Right cardiac atrium (tissue), 5 donors: ENCODE measurements at regions not wholly inside any gene's neighbourhood (a gene's known extent, or its start where the extent isn't known, plus 50 kb on each side); places are given as distances from the start of the nearest gene placed in this dataset.

Experiments used
- ATAC-seq, 2 donors: fragments of 200-7000 bp; cut with Tn5 transposase; one replicate each; pipeline versions ENCODE4 v1.8.0 to v1.9.1; 2020; ENCODE audit warnings: moderate library complexity in 2 of 2, mild to moderate bottlenecking in 1 of 2
- DNase-seq, 3 donors: peaks; one replicate each; pipeline ENCODE4 v3.0.0-alpha.2; 2020
- H3K27ac ChIP-seq: one replicate; pipeline ENCODE4 v1.5.1; 2013; ENCODE audit warnings: mild to moderate bottlenecking, low read length, control low read depth, moderate library complexity
- H3K27me3 ChIP-seq: one replicate; pipeline ENCODE4 v1.6.1; 2013; ENCODE audit not compliant: control insufficient read depth, insufficient read depth
- H3K4me1 ChIP-seq: one replicate; pipeline ENCODE4 v1.6.1; 2013; ENCODE audit warnings: low read length; ENCODE audit not compliant: control insufficient read depth, insufficient read depth
- H3K4me3 ChIP-seq: one replicate; pipeline ENCODE4 v1.5.1; 2013; ENCODE audit warnings: low read length, control low read depth
- H3K9me3 ChIP-seq: one replicate; pipeline ENCODE4 v1.6.1; 2013; ENCODE audit warnings: low read length; ENCODE audit not compliant: control insufficient read depth
- WGBS: extraction: QIAGEN DNeasy Blood & Tissue Kit; methylation state at CpG from one replicate; pipeline ENCODE4 v1.1.7; 2013; 5-methylcytosine and 5-hydroxymethylcytosine counted together
- intact Hi-C, 4 donors: fragments of 100-400 bp; cut with DNase I; formaldehyde crosslinking; loops; one replicate each; pipeline versions ENCODE4 v1.11.0 to v1.14.0; 2022 to 2023
- donor health status: healthy with polysubstance abuse.
- donor health status: DM: no; HTN: yes; CAD: no.
- donor health status: DM: no; HTN: no; CAD: no.
- donor health status: DM: no; HTN: yes; CAD: no; lungs with severe emphysema.
- donor health status: DM: yes; HTN: yes; CAD: no.

- Histone ChIP-seq H3K4me1 (no peaks in the 10 kb centered on the region), H3K27me3 (no peaks in the 10 kb centered on the region), H3K4me3 (no peak overlapping the region), H3K9me3 (no peaks in the 10 kb centered on the region), H3K27ac (no peak overlapping the region)
- intact Hi-C loops = no loop called here
- WGBS = 97% methylated on average over 3 of the region's 3 CpGs
- no peak for DNase-seq
- no peak for ATAC-seq
Observed at GRCh38 chr4:152234571-152234970, 301.3 kb downstream of the FBXW7 start.

- H3K4me3 ChIP-seq = no peak overlapping the region
- intact Hi-C loops = no loop called here
- no peaks in the 10 kb centered on the region for H3K9me3 ChIP-seq
- DNase-seq = no peak
- no peaks in the 10 kb centered on the region for H3K27me3 ChIP-seq
- no peaks in the 10 kb centered on the region for H3K4me1 ChIP-seq
- WGBS = 91% methylated on average over 2 of the region's 2 CpGs
- H3K27ac ChIP-seq = no peak overlapping the region
- ATAC-seq = no peak
Observed at GRCh38 chr4:152232271-152232670, 303.6 kb downstream of the FBXW7 start.

- Histone ChIP-seq H3K27ac (no peak overlapping the region), H3K4me3 (no peak overlapping the region), H3K9me3 (no peaks in the 10 kb centered on the region), H3K4me1 (no peaks in the 10 kb centered on the region), H3K27me3 (no peaks in the 10 kb centered on the region)
- intact Hi-C loops = no loop called here
- WGBS = 91% methylated on average over 6 of the region's 6 CpGs
- DNase-seq = no peak
- no peak for ATAC-seq
Observed at GRCh38 chr4:152229782-152230289, 306.1 kb downstream of the FBXW7 start.

GRCh38 chr4:152225680-152226079 is 310.2 kb downstream of the FBXW7 start:
- H3K4me1 ChIP-seq = no peaks in the 10 kb centered on the region
- no peak overlapping the region for H3K27ac ChIP-seq
- H3K4me3 ChIP-seq = no peak overlapping the region
- WGBS = 94% methylated on average over 1 of the region's 1 CpG
- intact Hi-C loops = no loop called here
- no peaks in the 10 kb centered on the region for H3K9me3 ChIP-seq
- DNase-seq (no peak), ATAC-seq (no peak)
- no peaks in the 10 kb centered on the region for H3K27me3 ChIP-seq

GRCh38 chr4:152224721-152225420 is 311.0 kb downstream of the FBXW7 start:
- DNase-seq (no peak), ATAC-seq (no peak)
- Histone ChIP-seq H3K27me3 (no peaks in the 10 kb centered on the region), H3K27ac (no peak overlapping the region), H3K4me3 (no peak overlapping the region), H3K9me3 (no peaks in the 10 kb centered on the region), H3K4me1 (no peaks in the 10 kb centered on the region)
- intact Hi-C loops = no loop called here
- 96% methylated on average over 6 of the region's 6 CpGs for whole genome bisulfite sequencing

- 81% methylated on average over 8 of the region's 8 CpGs for WGBS
- no peaks in the 10 kb centered on the region for H3K27me3 ChIP-seq
- H3K4me1 ChIP-seq = no peaks in the 10 kb centered on the region
- ATAC-seq = no peak
- H3K27ac ChIP-seq = no peak overlapping the region
- intact Hi-C loops = no loop called here
- H3K4me3 ChIP-seq = no peak overlapping the region
- H3K9me3 ChIP-seq = no peaks in the 10 kb centered on the region
- DNase-seq = no peak
Observed at GRCh38 chr4:152224223-152224622, 311.7 kb downstream of the FBXW7 start.

GRCh38 chr4:152223600-152223999 is 312.3 kb downstream of the FBXW7 start:
- intact Hi-C loops = no loop called here
- H3K4me1 ChIP-seq = no peaks in the 10 kb centered on the region
- no peak overlapping the region for H3K27ac ChIP-seq
- no peak overlapping the region for H3K4me3 ChIP-seq
- no peaks in the 10 kb centered on the region for H3K27me3 ChIP-seq
- H3K9me3 ChIP-seq = no peaks in the 10 kb centered on the region
- WGBS = 95% methylated on average over 4 of the region's 4 CpGs
- no peak for DNase-seq
- no peak for ATAC-seq

- no peak overlapping the region for H3K27ac ChIP-seq
- ATAC-seq = no peak
- H3K4me3 ChIP-seq = no peak overlapping the region
- WGBS = 87% methylated on average over 10 of the region's 10 CpGs
- H3K4me1 ChIP-seq = no peaks in the 10 kb centered on the region
- H3K27me3 ChIP-seq = no peaks in the 10 kb centered on the region
- intact Hi-C loops = no loop called here
- no peaks in the 10 kb centered on the region for H3K9me3 ChIP-seq
- DNase-seq = no peak
Observed at GRCh38 chr4:152221816-152222516, 313.9 kb downstream of the FBXW7 start.

GRCh38 chr4:152220201-152220666 is 315.7 kb downstream of the FBXW7 start:
- 86% methylated on average over 2 of the region's 2 CpGs for WGBS
- no peaks in the 10 kb centered on the region for H3K9me3 ChIP-seq
- H3K27ac ChIP-seq = no peak overlapping the region
- intact Hi-C loops = no loop called here
- DNase-seq (no peak), ATAC-seq (no peak)
- H3K4me3 ChIP-seq = no peak overlapping the region
- no peaks in the 10 kb centered on the region for H3K27me3 ChIP-seq
- no peaks in the 10 kb centered on the region for H3K4me1 ChIP-seq

GRCh38 chr4:152218576-152218975 is 317.3 kb downstream of the FBXW7 start:
- 91% methylated on average over 4 of the region's 4 CpGs for WGBS
- Histone ChIP-seq H3K27ac (no peak overlapping the region), H3K4me3 (no peak overlapping the region), H3K9me3 (no peaks in the 10 kb centered on the region), H3K27me3 (peaks cover 3% of the 10 kb centered on the region), H3K4me1 (no peaks in the 10 kb centered on the region)
- no peak for ATAC-seq
- intact Hi-C loops = no loop called here
- no peak for DNase-seq

- H3K27ac ChIP-seq = no peak overlapping the region
- no peaks in the 10 kb centered on the region for H3K9me3 ChIP-seq
- H3K4me1 ChIP-seq = no peaks in the 10 kb centered on the region
- intact Hi-C loops = no loop called here
- H3K27me3 ChIP-seq = peaks cover 3% of the 10 kb centered on the region
- no peak overlapping the region for H3K4me3 ChIP-seq
- ATAC-seq (no peak), DNase-seq (no peak)
- 81% methylated on average over 3 of the region's 3 CpGs for WGBS
Observed at GRCh38 chr4:152217896-152218295, 318.0 kb downstream of the FBXW7 start.
